ENCODE measurements at regions not wholly inside any gene's neighbourhood (a gene's known extent, or its start where the extent isn't known, plus 50 kb on each side); places are given as distances from the start of the nearest gene placed in this dataset.

DNA sequence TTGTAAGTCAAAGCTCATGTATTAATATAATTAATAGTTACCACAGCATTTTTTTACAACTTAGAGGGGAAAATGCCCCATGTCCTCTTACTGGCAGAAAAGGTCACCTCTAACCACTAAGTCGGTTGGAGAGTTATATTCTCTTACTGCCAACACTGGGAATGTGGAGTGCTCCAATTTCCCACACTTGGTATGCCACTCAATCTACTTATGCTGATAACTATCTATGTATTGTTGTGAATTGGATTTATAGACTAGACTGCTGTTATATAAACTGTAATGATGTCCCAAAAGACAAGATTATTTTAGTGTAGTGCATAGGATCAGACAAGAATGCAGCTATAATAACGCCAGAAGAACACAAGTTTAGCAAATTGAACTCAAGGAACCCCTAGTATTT lies 2385.2 kb upstream of the C9orf72 start:
- in situ Hi-C loops (cut with MboI; ENCODE audit: low pct_unique_long_range_greater_than_20kb in 2 of 9, low sequenced_read_pairs in 9 of 9, unreplicated experiment in 9 of 9) = no loop called here
- Histone ChIP-seq H3K4me1 (replicated peaks in 1 of 2) (no peaks in the 10 kb centered on the region), H3K27ac (no peak overlapping the region), H3K4me3 (no peak overlapping the region)
- ATAC-seq (replicated peaks in 6 of 8) = no peak
- 0 to 100% (median 79%) methylated on average over 1 to 2 of the region's 2 CpGs for WGBS, 10 experiments

- WGBS, 10 experiments = 0 to 100% (median 72%) methylated on average over 2 to 6 of the region's 6 CpGs; no CpG with 5 or more reads in 1 of the 10 experiments
These were observed 2392.6 kb upstream of the C9orf72 start for GRCh38 chr9:29965834-29966233.

GRCh38 chr9:29966247-29966646 lies 2393.0 kb upstream of the C9orf72 start:
- 0 to 92% (median 50%) methylated on average over 1 to 2 of the region's 2 CpGs; no CpG with 5 or more reads in 2 of the 10 experiments for WGBS, 10 experiments
- Histone ChIP-seq H3K4me3 (no peak overlapping the region), H3K4me1 (replicated peaks in 1 of 2) (peaks cover 0 to 3% of the 10 kb centered on the region in 2 donors), H3K27ac (no peak overlapping the region)
- in situ Hi-C loops (cut with MboI; ENCODE audit: low pct_unique_long_range_greater_than_20kb in 2 of 9, low sequenced_read_pairs in 9 of 9, unreplicated experiment in 9 of 9) = no loop called here
- ATAC-seq (replicated peaks in 6 of 8) = peak in 1 of 8 experiments; percentile 35

More at GRCh38 chr9:29965834-29966233, 2392.6 kb upstream of the C9orf72 start:
- H3K4me3 ChIP-seq = no peak overlapping the region
- ATAC-seq (replicated peaks in 6 of 8) = no peak
- H3K27ac ChIP-seq = no peak overlapping the region
- peaks cover 0 to 3% of the 10 kb centered on the region in 2 donors for H3K4me1 ChIP-seq (replicated peaks in 1 of 2)
- in situ Hi-C loops (cut with MboI; ENCODE audit: low pct_unique_long_range_greater_than_20kb in 2 of 9, low sequenced_read_pairs in 9 of 9, unreplicated experiment in 9 of 9) = no loop called here

GRCh38 chr9:29968831-29969230 lies 2395.6 kb upstream of the C9orf72 start:
- Histone ChIP-seq H3K4me3 (no peak overlapping the region), H3K27ac (no peak overlapping the region), H3K4me1 (replicated peaks in 1 of 2) (peaks cover 0 to 3% of the 10 kb centered on the region in 2 donors)
- in situ Hi-C loops (cut with MboI; ENCODE audit: low pct_unique_long_range_greater_than_20kb in 2 of 9, low sequenced_read_pairs in 9 of 9, unreplicated experiment in 9 of 9) = no loop called here
- ATAC-seq (replicated peaks in 6 of 8) = no peak
- no CpG with 5 or more reads among the region's 3 CpGs for WGBS, 10 experiments

- Histone ChIP-seq H3K4me1 (replicated peaks in 1 of 2) (peaks cover 0 to 3% of the 10 kb centered on the region in 2 donors), H3K27ac (no peak overlapping the region), H3K4me3 (no peak overlapping the region)
- 40 to 100% (median 77%) methylated on average over 1 to 4 of the region's 5 CpGs; no CpG with 5 or more reads in 2 of the 10 experiments for WGBS, 10 experiments
- in situ Hi-C loops (cut with MboI; ENCODE audit: low pct_unique_long_range_greater_than_20kb in 2 of 9, low sequenced_read_pairs in 9 of 9, unreplicated experiment in 9 of 9) = no loop called here
- no peak for ATAC-seq (replicated peaks in 6 of 8)
These were observed 2396.1 kb upstream of the C9orf72 start for GRCh38 chr9:29969408-29969807.

- no peaks in the 10 kb centered on the region for H3K4me1 ChIP-seq (replicated peaks in 1 of 2)
- no peak for ATAC-seq (replicated peaks in 6 of 8)
- in situ Hi-C loops (cut with MboI; ENCODE audit: low pct_unique_long_range_greater_than_20kb in 2 of 9, low sequenced_read_pairs in 9 of 9, unreplicated experiment in 9 of 9) = no loop called here
- no peak overlapping the region for H3K27ac ChIP-seq
- 29 to 100% (median 90%) methylated on average over 1 to 2 of the region's 15 CpGs; no CpG with 5 or more reads in 6 of the 10 experiments for WGBS, 10 experiments
- H3K4me3 ChIP-seq = no peak overlapping the region
These were observed 2396.8 kb upstream of the C9orf72 start for GRCh38 chr9:29969856-29970647.

DNA sequence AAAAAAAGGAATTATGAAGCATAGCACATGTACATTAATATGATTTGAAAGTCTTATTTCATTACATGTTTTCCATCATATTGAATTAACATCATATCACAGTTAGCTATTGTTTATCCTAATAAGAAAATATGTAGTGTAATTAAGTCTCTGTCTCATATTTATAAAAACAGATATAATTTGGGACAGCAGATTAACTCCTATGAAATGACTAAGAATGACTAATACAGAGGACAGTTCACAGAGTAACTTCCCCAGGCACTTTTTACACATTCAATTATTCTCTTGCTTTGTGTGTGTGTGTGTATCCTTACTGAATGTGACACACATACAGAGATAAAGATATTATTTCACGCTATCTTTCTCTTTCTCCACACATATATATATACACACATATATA lies 2400.9 kb upstream of the C9orf72 start:
- H3K4me1 ChIP-seq (replicated peaks in 1 of 2) = no peaks in the 10 kb centered on the region
- in situ Hi-C loops (cut with MboI; ENCODE audit: low pct_unique_long_range_greater_than_20kb in 2 of 9, low sequenced_read_pairs in 9 of 9, unreplicated experiment in 9 of 9) = no loop called here
- 0 to 100% (median 58%) methylated on average over 1 of the region's 1 CpG; no CpG with 5 or more reads in 2 of the 10 experiments for whole genome bisulfite sequencing, 10 experiments
- no peak overlapping the region for H3K4me3 ChIP-seq
- no peak overlapping the region for H3K27ac ChIP-seq
- no peak for ATAC-seq (replicated peaks in 6 of 8)

GRCh38 chr9:29976981-29977380 lies 2403.7 kb upstream of the C9orf72 start:
- WGBS, 10 experiments = 0 to 100% (median 71%) methylated on average over 1 to 4 of the region's 4 CpGs; no CpG with 5 or more reads in 1 of the 10 experiments
- in situ Hi-C loops (cut with MboI; ENCODE audit: low pct_unique_long_range_greater_than_20kb in 2 of 9, low sequenced_read_pairs in 9 of 9, unreplicated experiment in 9 of 9) = no loop called here
- Histone ChIP-seq H3K27ac (no peak overlapping the region), H3K4me3 (no peak overlapping the region), H3K4me1 (replicated peaks in 1 of 2) (no peaks in the 10 kb centered on the region)
- ATAC-seq (replicated peaks in 6 of 8) = no peak

- no peaks in the 10 kb centered on the region for H3K4me1 ChIP-seq (replicated peaks in 1 of 2)
- in situ Hi-C loops (cut with MboI; ENCODE audit: low pct_unique_long_range_greater_than_20kb in 2 of 9, low sequenced_read_pairs in 9 of 9, unreplicated experiment in 9 of 9) = no loop called here
- no peak overlapping the region for H3K27ac ChIP-seq
- 0 to 80% (median 41%) methylated on average over 1 to 4 of the region's 4 CpGs for WGBS, 10 experiments
- ATAC-seq (replicated peaks in 6 of 8) = peak in 2 of 8 experiments; percentile 55 to 61
- H3K4me3 ChIP-seq = no peak overlapping the region
These were observed 2403.4 kb upstream of the ACO1 start for GRCh38 chr9:29981013-29981412.

DNA sequence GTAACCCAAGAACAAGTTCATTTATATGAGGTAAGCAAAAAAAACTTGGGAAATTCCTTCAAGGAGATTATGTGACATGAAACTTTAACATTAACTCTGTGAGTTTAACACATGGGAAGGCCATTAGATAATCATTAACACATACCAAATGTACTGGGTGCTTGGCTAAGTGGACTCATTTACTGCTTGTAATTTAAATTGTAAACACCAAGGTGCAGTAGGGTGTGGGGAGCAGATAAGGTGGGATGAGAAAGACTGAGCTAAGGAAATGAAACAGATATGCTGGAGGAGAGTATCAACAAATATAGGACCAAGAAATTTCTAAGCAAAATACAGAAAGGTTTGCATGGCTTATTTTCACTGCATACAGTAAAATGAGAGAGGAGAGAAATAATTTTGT lies 2384.8 kb upstream of the ACO1 start:
- no peak overlapping the region for H3K27ac ChIP-seq
- in situ Hi-C loops (cut with MboI; ENCODE audit: low pct_unique_long_range_greater_than_20kb in 2 of 9, low sequenced_read_pairs in 9 of 9, unreplicated experiment in 9 of 9) = no loop called here
- no peak for ATAC-seq (replicated peaks in 6 of 8)
- H3K4me3 ChIP-seq = no peak overlapping the region
- H3K4me1 ChIP-seq (replicated peaks in 1 of 2) = no peaks in the 10 kb centered on the region

GRCh38 chr9:30010691-30011090 lies 2373.8 kb upstream of the ACO1 start:
- Histone ChIP-seq H3K4me1 (replicated peaks in 1 of 2) (no peaks in the 10 kb centered on the region), H3K4me3 (no peak overlapping the region), H3K27ac (no peak overlapping the region)
- 0 to 96% (median 69%) methylated on average over 1 to 3 of the region's 3 CpGs for WGBS, 10 experiments
- no peak for ATAC-seq (replicated peaks in 6 of 8)
- in situ Hi-C loops (cut with MboI; ENCODE audit: low pct_unique_long_range_greater_than_20kb in 2 of 9, low sequenced_read_pairs in 9 of 9, unreplicated experiment in 9 of 9) = no loop called here

DNA sequence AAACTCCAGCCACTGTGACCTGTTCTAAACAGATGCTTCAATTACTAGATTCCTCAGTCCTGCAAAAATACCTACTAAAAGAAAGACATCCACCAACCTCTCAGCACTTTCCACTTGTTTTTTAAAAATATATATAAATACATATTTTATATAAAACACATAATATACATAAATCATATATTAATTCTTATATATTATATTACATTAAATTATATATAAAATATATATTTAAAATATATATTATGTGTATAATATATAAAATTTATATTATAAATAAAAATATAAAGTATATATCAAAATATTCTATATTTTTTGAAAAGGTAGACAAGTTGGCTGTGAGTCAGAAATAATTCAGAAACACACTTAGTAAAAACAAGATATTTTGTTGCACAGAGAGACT lies 2371.8 kb upstream of the ACO1 start:
- in situ Hi-C loops (cut with MboI; ENCODE audit: low pct_unique_long_range_greater_than_20kb in 2 of 9, low sequenced_read_pairs in 9 of 9, unreplicated experiment in 9 of 9) = no loop called here
- Histone ChIP-seq H3K4me3 (no peak overlapping the region), H3K27ac (no peak overlapping the region), H3K4me1 (replicated peaks in 1 of 2) (no peaks in the 10 kb centered on the region)
- no peak for ATAC-seq (replicated peaks in 6 of 8)

- H3K4me1 ChIP-seq (replicated peaks in 1 of 2) = no peaks in the 10 kb centered on the region
- ATAC-seq (replicated peaks in 6 of 8) = no peak
- no peak overlapping the region for H3K4me3 ChIP-seq
- WGBS, 10 experiments = 0 to 100% (median 84%) methylated on average over 1 to 4 of the region's 4 CpGs; no CpG with 5 or more reads in 1 of the 10 experiments
- in situ Hi-C loops (cut with MboI; ENCODE audit: low pct_unique_long_range_greater_than_20kb in 2 of 9, low sequenced_read_pairs in 9 of 9, unreplicated experiment in 9 of 9) = no loop called here
- no peak overlapping the region for H3K27ac ChIP-seq
These were observed 2369.4 kb upstream of the ACO1 start for GRCh38 chr9:30015073-30015472.

GRCh38 chr9:30020161-30020560 lies 2364.3 kb upstream of the ACO1 start:
- Histone ChIP-seq H3K4me3 (no peak overlapping the region), H3K4me1 (replicated peaks in 1 of 2) (no peaks in the 10 kb centered on the region), H3K27ac (no peak overlapping the region)
- WGBS, 10 experiments = 0 to 88% (median 71%) methylated on average over 2 of the region's 2 CpGs; no CpG with 5 or more reads in 3 of the 10 experiments
- ATAC-seq (replicated peaks in 6 of 8) = no peak
- in situ Hi-C loops (cut with MboI; ENCODE audit: low pct_unique_long_range_greater_than_20kb in 2 of 9, low sequenced_read_pairs in 9 of 9, unreplicated experiment in 9 of 9) = no loop called here

Measured in motor neuron (in vitro differentiated cells).